ENCODE measurements at regions not wholly inside any gene's neighbourhood (a gene's known extent, or its start where the extent isn't known, plus 50 kb on each side); places are given as distances from the start of the nearest gene placed in this dataset.

DNA sequence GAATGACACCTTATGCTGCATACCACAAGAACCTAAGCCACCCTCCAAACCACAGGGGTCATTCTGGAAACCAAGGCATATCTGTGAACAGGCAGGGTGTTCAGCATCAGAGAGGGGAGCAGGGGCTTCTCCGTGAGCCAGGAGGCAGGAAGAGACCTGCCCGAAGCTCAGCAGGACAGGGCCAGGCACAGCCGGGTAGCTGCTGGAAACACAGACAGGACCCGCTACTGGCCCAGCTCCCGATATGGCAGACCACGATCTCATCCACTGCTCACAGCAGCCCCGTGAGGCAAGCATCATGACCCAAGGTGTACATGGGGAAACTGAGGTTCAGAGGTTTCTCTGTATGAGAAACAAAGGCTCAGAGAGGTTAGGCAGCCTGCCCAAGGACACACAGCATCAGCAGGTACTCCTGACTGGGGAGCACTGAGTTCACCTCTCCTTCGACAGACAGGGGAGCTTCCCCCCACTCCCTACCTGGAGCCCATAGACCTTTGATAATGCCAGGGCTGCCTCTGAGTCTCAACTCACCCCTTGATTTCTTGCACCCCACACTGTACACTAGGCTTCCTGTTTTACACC, 317.7 kb downstream of the MATN1 start:
- H3K36me3 ChIP-seq (ENCODE audit: control insufficient read depth in 2 of 2, extremely low read depth in 1 of 2, insufficient read depth in 2 of 2, low read length in 2 of 2): no peaks in the 10 kb centered on the region
- no peaks in the 10 kb centered on the region for H3K9me1 ChIP-seq (ENCODE audit: control insufficient read depth, extremely low read depth, insufficient read depth, low read length)
- FAIRE-seq: no peak
- H2AFZ ChIP-seq (ENCODE audit: control insufficient read depth, low read length): no peak overlapping the region
- H3K9me3 ChIP-seq (ENCODE audit: control insufficient read depth, low read depth, low read length): no peaks in the 10 kb centered on the region
- TF ChIP-seq EZH2 (IDR thresholded peaks at IDR 0.05; ENCODE audit: low read length): no peak
- TF ChIP-seq, protein P1, sequence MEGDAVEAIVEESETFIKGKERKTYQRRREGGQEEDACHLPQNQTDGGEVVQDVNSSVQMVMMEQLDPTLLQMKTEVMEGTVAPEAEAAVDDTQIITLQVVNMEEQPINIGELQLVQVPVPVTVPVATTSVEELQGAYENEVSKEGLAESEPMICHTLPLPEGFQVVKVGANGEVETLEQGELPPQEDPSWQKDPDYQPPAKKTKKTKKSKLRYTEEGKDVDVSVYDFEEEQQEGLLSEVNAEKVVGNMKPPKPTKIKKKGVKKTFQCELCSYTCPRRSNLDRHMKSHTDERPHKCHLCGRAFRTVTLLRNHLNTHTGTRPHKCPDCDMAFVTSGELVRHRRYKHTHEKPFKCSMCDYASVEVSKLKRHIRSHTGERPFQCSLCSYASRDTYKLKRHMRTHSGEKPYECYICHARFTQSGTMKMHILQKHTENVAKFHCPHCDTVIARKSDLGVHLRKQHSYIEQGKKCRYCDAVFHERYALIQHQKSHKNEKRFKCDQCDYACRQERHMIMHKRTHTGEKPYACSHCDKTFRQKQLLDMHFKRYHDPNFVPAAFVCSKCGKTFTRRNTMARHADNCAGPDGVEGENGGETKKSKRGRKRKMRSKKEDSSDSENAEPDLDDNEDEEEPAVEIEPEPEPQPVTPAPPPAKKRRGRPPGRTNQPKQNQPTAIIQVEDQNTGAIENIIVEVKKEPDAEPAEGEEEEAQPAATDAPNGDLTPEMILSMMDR (optimal IDR thresholded peaks at IDR 0.05 in 1 of 3, IDR thresholded peaks at IDR 0.05 in 1 of 3, conservative IDR thresholded peaks at IDR 0.05 in 1 of 3; ENCODE audit: extremely low read depth in 1 of 3, insufficient read depth in 2 of 3, low read length in 3 of 3): no peak
- no peaks in the 10 kb centered on the region for H4K20me1 ChIP-seq (ENCODE audit: control insufficient read depth, extremely low read depth, insufficient read depth, low read length)
- peaks cover 10% of the 10 kb centered on the region for H3K4me1 ChIP-seq (ENCODE audit: control insufficient read depth, extremely low read depth, insufficient read depth, low read length)
- H3K79me2 ChIP-seq (ENCODE audit: control insufficient read depth, insufficient read depth, low read length): no peaks in the 10 kb centered on the region
- no peaks in the 10 kb centered on the region for H3K27me3 ChIP-seq (ENCODE audit: control insufficient read depth, extremely low read depth, insufficient read depth, low read length)
- no peak overlapping the region for H3K27ac ChIP-seq (ENCODE audit: control insufficient read depth, insufficient read depth, low read length)
- H3K4me2 ChIP-seq (ENCODE audit: control insufficient read depth, extremely low read depth, insufficient read depth, low read depth, low read length): no peak overlapping the region
- no peak overlapping the region for H3K4me3 ChIP-seq (ENCODE audit: control insufficient read depth in 2 of 3, extremely low read depth in 1 of 3, insufficient read depth in 2 of 3, low read depth in 1 of 3, low read length in 3 of 3)
- no peak for DNase-seq (ENCODE audit: low read depth, low spot score)
- dilution Hi-C loops (cut with MboI; ENCODE audit: extremely low pct_ligation_motif_present, low sequenced_read_pairs): no loop called here
- H3K9ac ChIP-seq (ENCODE audit: control insufficient read depth, extremely low read depth, insufficient read depth, low read length): no peak overlapping the region

DNA sequence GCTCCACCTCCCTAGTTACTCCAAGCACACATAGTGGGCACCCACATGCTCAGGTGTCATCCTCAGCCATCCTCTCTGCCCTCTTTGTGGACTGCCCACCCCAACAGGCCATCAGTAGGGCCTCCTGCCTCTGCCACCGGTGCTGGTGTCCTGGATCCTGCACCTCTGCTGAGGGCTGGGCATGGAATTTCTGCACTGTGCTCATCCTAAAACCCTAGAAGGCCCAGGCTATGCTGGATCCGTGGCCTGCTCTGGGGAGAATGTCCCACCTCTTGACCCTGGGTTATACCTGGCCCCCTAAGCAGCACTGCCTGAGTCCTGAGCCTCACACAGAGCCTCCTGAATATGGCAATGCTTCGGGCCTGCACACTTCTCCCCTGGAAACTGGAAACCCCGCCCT, 318.3 kb downstream of the MATN1 start:
- Histone ChIP-seq H3K79me2 (ENCODE audit: control insufficient read depth, insufficient read depth, low read length) (no peaks in the 10 kb centered on the region), H3K27ac (ENCODE audit: control insufficient read depth, insufficient read depth, low read length) (no peak overlapping the region), H2AFZ (ENCODE audit: control insufficient read depth, low read length) (no peak overlapping the region), H3K36me3 (ENCODE audit: control insufficient read depth in 2 of 2, extremely low read depth in 1 of 2, insufficient read depth in 2 of 2, low read length in 2 of 2) (no peaks in the 10 kb centered on the region), H3K4me1 (ENCODE audit: control insufficient read depth, extremely low read depth, insufficient read depth, low read length) (peaks cover 10% of the 10 kb centered on the region), H4K20me1 (ENCODE audit: control insufficient read depth, extremely low read depth, insufficient read depth, low read length) (no peaks in the 10 kb centered on the region), H3K9me1 (ENCODE audit: control insufficient read depth, extremely low read depth, insufficient read depth, low read length) (no peaks in the 10 kb centered on the region), H3K9ac (ENCODE audit: control insufficient read depth, extremely low read depth, insufficient read depth, low read length) (no peak overlapping the region), H3K4me2 (ENCODE audit: control insufficient read depth, extremely low read depth, insufficient read depth, low read depth, low read length) (no peak overlapping the region), H3K4me3 (ENCODE audit: control insufficient read depth in 2 of 3, extremely low read depth in 1 of 3, insufficient read depth in 2 of 3, low read depth in 1 of 3, low read length in 3 of 3) (no peak overlapping the region), H3K9me3 (ENCODE audit: control insufficient read depth, low read depth, low read length) (no peaks in the 10 kb centered on the region), H3K27me3 (ENCODE audit: control insufficient read depth, extremely low read depth, insufficient read depth, low read length) (no peaks in the 10 kb centered on the region)
- TF ChIP-seq EZH2 (IDR thresholded peaks at IDR 0.05; ENCODE audit: low read length): no peak
- TF ChIP-seq, protein P1 (optimal IDR thresholded peaks at IDR 0.05 in 1 of 3, IDR thresholded peaks at IDR 0.05 in 1 of 3, conservative IDR thresholded peaks at IDR 0.05 in 1 of 3; ENCODE audit: extremely low read depth in 1 of 3, insufficient read depth in 2 of 3, low read length in 3 of 3): no peak
- DNase-seq (ENCODE audit: low read depth, low spot score): no peak
- FAIRE-seq: no peak
- dilution Hi-C loops (cut with MboI; ENCODE audit: extremely low pct_ligation_motif_present, low sequenced_read_pairs): no loop called here

All from keratinocyte (primary cell).